Suprapubic skin (tissue), 4 donors: ENCODE measurements at regions not wholly inside any gene's neighbourhood (a gene's known extent, or its start where the extent isn't known, plus 50 kb on each side); places are given as distances from the start of the nearest gene placed in this dataset.

ENCODE experiments used
- DNase-seq, 2 donors: peaks; one replicate each; pipeline ENCODE4 v3.0.0-alpha.2; 2019; ENCODE audit warnings: low spot score in 2 of 2
- H3K27ac ChIP-seq: fragments of 200-600 bp; sonication (generic); one replicate; pipeline ENCODE4 v1.5.1; 2019
- H3K27me3 ChIP-seq: fragments of 200-600 bp; sonication (generic); one replicate; pipeline ENCODE4 v1.5.1; 2019
- H3K36me3 ChIP-seq: fragments of 200-600 bp; sonication (generic); one replicate; pipeline ENCODE4 v1.5.1; 2019
- H3K4me1 ChIP-seq: fragments of 200-600 bp; sonication (generic); one replicate; pipeline ENCODE4 v1.5.1; 2019
- H3K4me3 ChIP-seq: fragments of 200-600 bp; sonication (generic); one replicate; pipeline ENCODE4 v1.5.1; 2019; ENCODE audit warnings: mild to moderate bottlenecking
- H3K9me3 ChIP-seq: fragments of 200-600 bp; sonication (generic); one replicate; pipeline ENCODE4 v1.5.1; 2019
- CTCF ChIP-seq, 2 donors: fragments of 200-600 bp in 1 of 2; fragments of 450-650 bp in 1 of 2; sonication (generic) in 1 of 2; IDR thresholded peaks; one replicate each; pipeline ENCODE4 v1.5.1; 2016 to 2019; ENCODE audit warnings: antibody characterized with exemption in 2 of 2, mild to moderate bottlenecking in 1 of 2, moderate library complexity in 1 of 2
- EP300 ChIP-seq: sonication (generic); formaldehyde crosslinking; IDR thresholded peaks from one replicate; pipeline ENCODE4 v1.6.1; 2017; ENCODE audit warnings: antibody characterized with exemption
- POLR2A ChIP-seq, 2 donors: fragments of 450-650 bp; IDR thresholded peaks; one replicate each; pipeline ENCODE4 v1.6.1; 2017; ENCODE audit warnings: antibody characterized with exemption in 2 of 2, mild to moderate bottlenecking in 2 of 2, moderate library complexity in 2 of 2
- POLR2AphosphoS5 ChIP-seq, 3 donors: sonication (generic); formaldehyde crosslinking; IDR thresholded peaks; one replicate each; pipeline ENCODE4 v1.6.1; 2017; ENCODE audit warnings: antibody characterized with exemption in 3 of 3
- WGBS: methylation state at CpG from one replicate; pipeline ENCODE4 v1.1.5; 2018; 5-methylcytosine and 5-hydroxymethylcytosine counted together

DNA sequence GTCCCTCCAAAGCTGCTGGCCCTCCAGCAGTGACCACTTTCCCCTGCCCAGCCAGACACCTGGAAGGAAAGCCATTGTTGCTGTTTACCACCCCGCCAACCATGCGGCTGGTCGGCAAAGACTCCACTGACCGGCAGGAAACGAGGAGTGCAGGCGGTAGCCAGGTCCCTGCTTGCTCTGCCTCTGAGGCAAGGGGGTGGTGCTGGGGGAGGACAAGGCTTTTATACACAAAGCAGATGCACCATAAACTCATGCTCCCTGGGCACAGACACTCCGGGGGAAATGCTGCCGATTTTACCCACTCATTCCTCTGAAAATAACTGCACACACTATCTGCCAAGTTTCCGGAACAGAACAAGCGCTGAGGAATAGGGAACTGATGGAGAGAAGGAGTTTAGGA lies 62.8 kb upstream of the GRIN2A start:
- Histone ChIP-seq H3K36me3 (no peaks in the 10 kb centered on the region), H3K9me3 (no peaks in the 10 kb centered on the region), H3K4me3 (no peak overlapping the region), H3K27ac (no peak overlapping the region), H3K4me1 (no peaks in the 10 kb centered on the region), H3K27me3 (peaks cover 4% of the 10 kb centered on the region)
- DNase-seq = no peak
- WGBS = 65% methylated on average over 10 of the region's 10 CpGs
- TF ChIP-seq CTCF (IDR thresholded peaks at IDR 0.05) (no peak), POLR2AphosphoS5 (IDR thresholded peaks at IDR 0.05) (no peak), POLR2A (IDR thresholded peaks at IDR 0.05) (no peak), EP300 (no peak)

DNA sequence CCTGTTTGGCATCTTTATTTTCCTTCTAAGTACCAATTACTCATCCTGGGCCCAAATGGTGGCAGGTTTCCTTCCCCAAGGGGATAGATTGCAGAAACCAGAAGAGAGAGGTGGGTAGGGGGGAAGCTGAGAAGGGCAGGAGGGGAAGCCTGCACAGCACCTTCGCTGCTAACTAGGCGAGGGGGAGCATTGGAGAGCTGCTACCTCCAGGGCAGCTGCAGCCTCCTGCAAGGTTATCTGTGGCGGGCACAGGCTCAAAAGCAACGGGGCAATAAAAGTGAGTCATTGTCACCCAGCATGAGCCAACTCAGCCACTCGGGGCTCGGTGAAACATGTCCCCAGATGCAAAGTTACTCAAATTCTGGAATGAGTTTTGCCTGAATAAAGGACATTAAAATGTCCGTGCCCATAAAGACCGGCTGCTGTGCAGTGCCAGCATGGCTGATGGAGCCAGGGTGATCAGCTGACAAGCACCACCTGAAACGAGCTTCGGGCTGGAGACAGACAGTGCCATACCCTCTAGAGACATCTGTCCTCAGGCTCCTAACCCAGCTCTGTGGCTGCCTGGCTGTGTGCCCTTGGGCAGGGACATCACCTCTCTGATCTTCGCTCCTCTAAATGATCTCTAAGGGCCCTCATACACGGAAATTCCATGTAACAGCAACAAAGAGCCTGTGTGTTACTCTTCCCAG lies 68.1 kb upstream of the GRIN2A start:
- no peak overlapping the region for H3K27ac ChIP-seq
- WGBS = 35% methylated on average over 8 of the region's 12 CpGs
- H3K9me3 ChIP-seq = no peaks in the 10 kb centered on the region
- H3K27me3 ChIP-seq = peaks cover 20% of the 10 kb centered on the region
- no peak for DNase-seq
- no peak overlapping the region for H3K4me3 ChIP-seq
- no peaks in the 10 kb centered on the region for H3K36me3 ChIP-seq
- TF ChIP-seq POLR2AphosphoS5 (IDR thresholded peaks at IDR 0.05) (no peak), CTCF (IDR thresholded peaks at IDR 0.05) (no peak), POLR2A (IDR thresholded peaks at IDR 0.05) (no peak), EP300 (no peak)
- no peaks in the 10 kb centered on the region for H3K4me1 ChIP-seq

- Histone ChIP-seq H3K27ac (no peak overlapping the region), H3K9me3 (no peaks in the 10 kb centered on the region), H3K27me3 (peaks cover 20% of the 10 kb centered on the region), H3K36me3 (no peaks in the 10 kb centered on the region), H3K4me3 (no peak overlapping the region), H3K4me1 (peaks cover 8% of the 10 kb centered on the region)
- 94% methylated on average over 26 of the region's 31 CpGs for WGBS
- TF ChIP-seq POLR2AphosphoS5 (IDR thresholded peaks at IDR 0.05) (no peak), POLR2A (IDR thresholded peaks at IDR 0.05) (no peak), EP300 (no peak), CTCF (IDR thresholded peaks at IDR 0.05) (no peak)
- DNase-seq = no peak
These were observed 69.9 kb upstream of the GRIN2A start for GRCh38 chr16:10252155-10252554.

GRCh38 chr16:10253409-10253808 lies 71.2 kb upstream of the GRIN2A start:
- Histone ChIP-seq H3K4me3 (no peak overlapping the region), H3K27me3 (peaks cover 20% of the 10 kb centered on the region)
- no peak for DNase-seq

GRCh38 chr16:10255728-10256127 lies 73.5 kb upstream of the GRIN2A start:
- no peak for TF ChIP-seq POLR2AphosphoS5 (IDR thresholded peaks at IDR 0.05)
- TF ChIP-seq CTCF (IDR thresholded peaks at IDR 0.05) = no peak
- no peak for TF ChIP-seq POLR2A (IDR thresholded peaks at IDR 0.05)
- no peak for TF ChIP-seq EP300
- H3K4me1 ChIP-seq = peaks cover 8% of the 10 kb centered on the region
- no peak overlapping the region for H3K4me3 ChIP-seq
- no peak for DNase-seq
- no peaks in the 10 kb centered on the region for H3K36me3 ChIP-seq
- H3K9me3 ChIP-seq = no peaks in the 10 kb centered on the region
- WGBS = 60% methylated on average over 3 of the region's 3 CpGs
- peaks cover 16% of the 10 kb centered on the region for H3K27me3 ChIP-seq
- H3K27ac ChIP-seq = no peak overlapping the region

More at GRCh38 chr16:10253409-10253808, 71.2 kb upstream of the GRIN2A start:
- Histone ChIP-seq H3K36me3 (no peaks in the 10 kb centered on the region), H3K27ac (no peak overlapping the region), H3K4me1 (peaks cover 8% of the 10 kb centered on the region), H3K9me3 (no peaks in the 10 kb centered on the region)
- TF ChIP-seq POLR2A (IDR thresholded peaks at IDR 0.05) (no peak), EP300 (no peak), CTCF (IDR thresholded peaks at IDR 0.05) (no peak), POLR2AphosphoS5 (IDR thresholded peaks at IDR 0.05) (no peak)
- WGBS = 26% methylated on average over 10 of the region's 10 CpGs
